ENCODE measurements at regions not wholly inside any gene's neighbourhood (a gene's known extent, or its start where the extent isn't known, plus 50 kb on each side); places are given as distances from the start of the nearest gene placed in this dataset.

- TF ChIP-seq CTCF (IDR thresholded peaks at IDR 0.05) (no peak), POLR2A (IDR thresholded peaks at IDR 0.05) (no peak)
Measured at GRCh38 chr3:125683067-125683829, 88.0 kb upstream of the OSBPL11 start.

All from heart left ventricle (tissue), 13 donors.